ENCODE measurements at regions not wholly inside any gene's neighbourhood (a gene's known extent, or its start where the extent isn't known, plus 50 kb on each side); places are given as distances from the start of the nearest gene placed in this dataset.

GRCh38 chr14:54346257-54346656, 50.5 kb upstream of the CDKN3 start:
- DNase-seq = no peak
- intact Hi-C loops (cut with DNase I) = loop anchor here (10.0 kb wide), 1 partner anchor 1051 kb away; no protein-coding TSS in a partner anchor
- ATAC-seq (ENCODE audit: poor library complexity) = no peak

Measured in Right ventricle myocardium superior (tissue), 1 donor.